ENCODE measurements at regions not wholly inside any gene's neighbourhood (a gene's known extent, or its start where the extent isn't known, plus 50 kb on each side); places are given as distances from the start of the nearest gene placed in this dataset.
"Not testable (repeated sequence)": the region's sequence is repeated elsewhere in the genome, so short reads cannot be mapped to it uniquely, and the experiment has no call there.

DNA sequence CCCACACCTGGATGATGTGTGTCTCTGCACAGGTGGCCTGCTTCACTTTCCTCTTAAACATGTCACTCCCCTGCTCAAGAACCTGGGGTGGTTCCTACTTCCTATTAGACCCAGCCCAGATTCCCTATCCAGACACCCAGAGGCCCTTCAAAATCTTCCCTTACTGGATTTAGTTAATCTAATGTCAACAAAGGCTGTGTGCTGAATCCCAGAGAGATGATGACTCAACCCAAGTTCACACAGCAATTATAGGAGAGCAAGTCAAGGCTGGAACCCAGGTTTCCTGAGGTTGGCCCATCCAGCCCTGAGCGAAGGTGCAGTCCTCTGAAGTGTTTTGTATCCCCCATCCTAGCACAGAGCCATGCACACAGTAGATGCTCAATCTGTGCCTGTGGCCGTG is 230.5 kb upstream of the POTEB2 start:
- TF ChIP-seq POLR2AphosphoS5 (IDR thresholded peaks at IDR 0.05); EP300 (IDR thresholded peaks at IDR 0.05; ENCODE audit: low read depth): not testable (repeated sequence)
- TF ChIP-seq, protein P1, sequence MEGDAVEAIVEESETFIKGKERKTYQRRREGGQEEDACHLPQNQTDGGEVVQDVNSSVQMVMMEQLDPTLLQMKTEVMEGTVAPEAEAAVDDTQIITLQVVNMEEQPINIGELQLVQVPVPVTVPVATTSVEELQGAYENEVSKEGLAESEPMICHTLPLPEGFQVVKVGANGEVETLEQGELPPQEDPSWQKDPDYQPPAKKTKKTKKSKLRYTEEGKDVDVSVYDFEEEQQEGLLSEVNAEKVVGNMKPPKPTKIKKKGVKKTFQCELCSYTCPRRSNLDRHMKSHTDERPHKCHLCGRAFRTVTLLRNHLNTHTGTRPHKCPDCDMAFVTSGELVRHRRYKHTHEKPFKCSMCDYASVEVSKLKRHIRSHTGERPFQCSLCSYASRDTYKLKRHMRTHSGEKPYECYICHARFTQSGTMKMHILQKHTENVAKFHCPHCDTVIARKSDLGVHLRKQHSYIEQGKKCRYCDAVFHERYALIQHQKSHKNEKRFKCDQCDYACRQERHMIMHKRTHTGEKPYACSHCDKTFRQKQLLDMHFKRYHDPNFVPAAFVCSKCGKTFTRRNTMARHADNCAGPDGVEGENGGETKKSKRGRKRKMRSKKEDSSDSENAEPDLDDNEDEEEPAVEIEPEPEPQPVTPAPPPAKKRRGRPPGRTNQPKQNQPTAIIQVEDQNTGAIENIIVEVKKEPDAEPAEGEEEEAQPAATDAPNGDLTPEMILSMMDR (IDR thresholded peaks at IDR 0.05): not testable (repeated sequence)

All from transverse colon (tissue), 4 donors.